Heart left ventricle (tissue), 16 donors: ENCODE measurements at regions not wholly inside any gene's neighbourhood (a gene's known extent, or its start where the extent isn't known, plus 50 kb on each side); places are given as distances from the start of the nearest gene placed in this dataset.

Experiments used
- ATAC-seq, 4 donors: fragments of 200-7000 bp; cut with Tn5 transposase; one replicate each; pipeline ENCODE4 v1.9.1; 2020 to 2022; ENCODE audit warnings: moderate library complexity in 4 of 4, mild to moderate bottlenecking in 3 of 4, moderate number of reproducible peaks in 1 of 4
- DNase-seq, 5 donors: peaks; one replicate each; pipeline ENCODE4 v3.0.0-alpha.2; 2020
- H3K27ac ChIP-seq, 12 donors: fragments of 200-600 bp; sonication (generic) in 4 of 12; one replicate each; pipeline versions ENCODE4 v1.5.0 to v1.8.0; 2016 to 2022; ENCODE audit warnings: mild to moderate bottlenecking in 2 of 12
- H3K27me3 ChIP-seq, 9 donors: fragments of 200-600 bp; sonication (generic) in 2 of 9; one replicate each; pipeline versions ENCODE4 v1.5.1 to v1.8.0; 2016 to 2022; ENCODE audit warnings: mild to moderate bottlenecking in 3 of 9
- H3K36me3 ChIP-seq, 9 donors: fragments of 200-600 bp; sonication (generic) in 2 of 9; one replicate each; pipeline versions ENCODE4 v1.5.0 to v1.8.0; 2018 to 2022; ENCODE audit warnings: mild to moderate bottlenecking in 2 of 9
- H3K4me1 ChIP-seq, 12 donors: fragments of 200-600 bp; sonication (generic) in 4 of 12; one replicate each; pipeline versions ENCODE4 v1.5.0 to v1.8.0; 2016 to 2022; ENCODE audit warnings: mild to moderate bottlenecking in 3 of 12
- H3K4me3 ChIP-seq, 12 donors: fragments of 200-600 bp; sonication (generic) in 4 of 12; one replicate each; pipeline versions ENCODE4 v1.5.0 to v1.8.0; 2017 to 2022; ENCODE audit warnings: mild to moderate bottlenecking in 9 of 12, moderate library complexity in 4 of 12
- H3K9me3 ChIP-seq, 12 donors: fragments of 200-600 bp; sonication (generic) in 4 of 12; one replicate each; pipeline versions ENCODE4 v1.5.0 to v1.8.0; 2016 to 2022; ENCODE audit warnings: mild to moderate bottlenecking in 1 of 12
- POLR2A ChIP-seq, 2 donors: fragments of 450-650 bp; IDR thresholded peaks; one replicate each; pipeline ENCODE4 v1.6.1; 2017; ENCODE audit warnings: antibody characterized with exemption in 2 of 2, mild to moderate bottlenecking in 2 of 2, moderate library complexity in 2 of 2
- WGBS, 4 donors: extraction: QIAGEN DNeasy Blood & Tissue Kit in 2 of 4; methylation state at CpG; one replicate each; pipeline versions ENCODE4 v1.1.5 to v1.1.7; 2013 to 2018; 5-methylcytosine and 5-hydroxymethylcytosine counted together
- intact Hi-C, 10 donors: fragments of 100-400 bp; cut with DNase I; formaldehyde crosslinking; loops; one replicate each; pipeline versions ENCODE4 v1.11.1 to v1.14.2; 2022
- TF ChIP-seq, protein P1 (sequence below), 12 donors: fragments of 200-600 bp; sonication (generic) in 4 of 12; IDR thresholded peaks; one replicate each; pipeline versions ENCODE4 v1.5.0 to v1.8.0; 2018 to 2022; ENCODE audit warnings: antibody characterized with exemption in 12 of 12, mild to moderate bottlenecking in 5 of 12
- donor health status: ischemic (EF 13 %, LVEDD 7.1; RV severe dilation, severe dysfunction).
- donor health status: healthy with polysubstance abuse.
- donor health status: DM: no; HTN: yes; CAD: no.
- donor health status: DM: no; HTN: no; CAD: no.
- donor health status: ischemic (EF 25% LVEDD 6.9; RV normal size, moderate dysfunction).
- donor health status: ischemic (EF 25% LVEDD 5.7; RV mildly dilated, moderate dysfunction).
- donor health status: healthy.
- donor health status: DM: yes; HTN: yes; CAD: no.
- donor health status: ischemic (EF 35%, LVEDD 5.7; RV mildly dilated, moderate dysfunction).
- donor health status: nonischemic (EF 11% LVEDD 7.7; RV severe dilation, severe dysfunction).
- donor health status: DM: yes; HTN: yes; CAD: no.
- donor health status: PGD.
- donor health status: ischemic (EF 29% LVEDD 5.4; RV normal size, mild dysfunction).
- donor health status: nonischemic (EF 23%, LVEDD 6.1; RV moderate dilation, normal function).

DNA sequence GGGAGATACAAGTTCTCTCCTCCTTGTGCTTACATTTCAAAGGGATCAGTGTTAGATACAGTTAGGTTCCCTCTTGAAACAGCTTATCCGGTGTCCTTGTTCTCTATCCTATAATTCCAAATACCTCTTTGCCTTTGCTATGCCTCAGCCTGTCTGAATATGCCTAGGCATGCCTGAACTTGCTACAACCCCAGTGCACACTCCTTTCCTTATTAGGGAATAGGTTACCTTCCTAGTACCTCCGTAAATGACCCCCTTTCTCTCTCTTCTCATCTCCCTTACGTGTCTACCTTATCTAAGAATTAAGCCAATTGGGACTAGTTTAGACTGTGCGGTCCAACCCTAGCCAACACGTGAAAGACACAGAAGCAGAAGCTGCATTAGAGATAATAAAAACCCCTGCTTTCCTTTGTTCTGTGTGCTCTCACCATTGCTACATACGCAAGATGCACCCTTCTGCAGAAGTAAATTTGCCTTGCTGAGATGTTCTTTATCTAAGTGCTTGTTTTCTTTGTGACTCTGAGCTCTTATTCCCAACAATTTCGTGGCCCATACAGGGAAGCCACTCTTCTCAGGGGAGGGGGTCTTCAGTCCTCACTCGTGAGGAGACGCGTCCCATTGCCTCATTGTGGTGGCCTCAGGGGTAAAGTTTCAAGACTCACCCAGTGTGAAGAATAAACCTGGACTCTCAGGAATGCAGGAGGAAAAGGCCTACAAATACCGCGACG lies 802.1 kb downstream of the PLA2G4A start:
- intact Hi-C loops, result no loop called here
- TF ChIP-seq, protein P1, sequence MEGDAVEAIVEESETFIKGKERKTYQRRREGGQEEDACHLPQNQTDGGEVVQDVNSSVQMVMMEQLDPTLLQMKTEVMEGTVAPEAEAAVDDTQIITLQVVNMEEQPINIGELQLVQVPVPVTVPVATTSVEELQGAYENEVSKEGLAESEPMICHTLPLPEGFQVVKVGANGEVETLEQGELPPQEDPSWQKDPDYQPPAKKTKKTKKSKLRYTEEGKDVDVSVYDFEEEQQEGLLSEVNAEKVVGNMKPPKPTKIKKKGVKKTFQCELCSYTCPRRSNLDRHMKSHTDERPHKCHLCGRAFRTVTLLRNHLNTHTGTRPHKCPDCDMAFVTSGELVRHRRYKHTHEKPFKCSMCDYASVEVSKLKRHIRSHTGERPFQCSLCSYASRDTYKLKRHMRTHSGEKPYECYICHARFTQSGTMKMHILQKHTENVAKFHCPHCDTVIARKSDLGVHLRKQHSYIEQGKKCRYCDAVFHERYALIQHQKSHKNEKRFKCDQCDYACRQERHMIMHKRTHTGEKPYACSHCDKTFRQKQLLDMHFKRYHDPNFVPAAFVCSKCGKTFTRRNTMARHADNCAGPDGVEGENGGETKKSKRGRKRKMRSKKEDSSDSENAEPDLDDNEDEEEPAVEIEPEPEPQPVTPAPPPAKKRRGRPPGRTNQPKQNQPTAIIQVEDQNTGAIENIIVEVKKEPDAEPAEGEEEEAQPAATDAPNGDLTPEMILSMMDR (IDR thresholded peaks at IDR 0.05), result no peak
- TF ChIP-seq POLR2A (IDR thresholded peaks at IDR 0.05), result no peak
- no peaks in the 10 kb centered on the region for H3K4me1 ChIP-seq
- no peaks in the 10 kb centered on the region for H3K36me3 ChIP-seq
- H3K9me3 ChIP-seq, result peaks cover 0 to 16% (median 7%) of the 10 kb centered on the region in 12 donors
- H3K27me3 ChIP-seq, result no peaks in the 10 kb centered on the region
- 89 to 91% (median 90%) methylated on average over 13 of the region's 13 CpGs for WGBS, 4 donors
- H3K27ac ChIP-seq, result no peak overlapping the region
- no peak overlapping the region for H3K4me3 ChIP-seq
- ATAC-seq (no peak), DNase-seq (no peak)

DNA sequence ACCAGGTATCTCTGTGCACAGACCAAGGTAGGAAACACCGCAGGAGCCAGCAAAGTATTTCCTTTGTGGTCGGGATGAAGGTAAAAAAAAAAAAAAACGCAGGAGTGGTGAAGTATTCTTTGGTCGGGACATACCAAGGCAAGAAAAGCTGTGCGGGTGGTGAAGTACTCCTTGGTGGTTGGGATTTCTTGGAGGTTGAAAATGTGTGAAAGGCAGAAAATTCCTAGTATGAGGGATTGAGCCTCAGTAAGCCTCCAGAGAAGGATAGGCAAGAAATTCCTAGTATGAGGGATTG lies 802.6 kb downstream of the PLA2G4A start:
- no peak for TF ChIP-seq POLR2A (IDR thresholded peaks at IDR 0.05)
- TF ChIP-seq, protein P1 (IDR thresholded peaks at IDR 0.05), result no peak
- 81 to 90% (median 87%) methylated on average over 5 of the region's 5 CpGs for WGBS, 4 donors
- intact Hi-C loops, result no loop called here
- ATAC-seq (no peak), DNase-seq (no peak)
- H3K27ac ChIP-seq, result no peak overlapping the region
- no peak overlapping the region for H3K4me3 ChIP-seq
- no peaks in the 10 kb centered on the region for H3K27me3 ChIP-seq
- no peaks in the 10 kb centered on the region for H3K4me1 ChIP-seq
- H3K36me3 ChIP-seq, result no peaks in the 10 kb centered on the region
- H3K9me3 ChIP-seq, result peaks cover 0 to 16% (median 7%) of the 10 kb centered on the region in 12 donors

DNA sequence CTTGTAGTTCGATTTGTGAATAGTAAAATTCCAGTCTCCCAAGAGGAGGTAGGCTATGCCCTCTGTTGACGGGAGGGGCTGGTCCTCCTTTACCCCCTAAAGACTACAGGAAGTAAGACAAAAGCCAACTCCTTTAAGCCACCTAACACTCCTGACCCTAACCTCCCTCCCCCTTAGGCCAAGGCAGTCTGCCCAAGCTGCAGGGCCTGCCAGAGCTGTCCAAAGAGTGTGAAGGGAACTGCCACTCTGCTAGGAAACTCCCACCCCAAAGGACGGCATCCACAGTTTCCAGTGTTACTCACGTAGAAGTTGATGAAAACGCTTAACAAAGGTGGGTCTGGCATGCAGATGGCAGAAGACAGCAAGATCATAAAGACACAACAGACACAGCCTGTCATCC lies 803.2 kb downstream of the PLA2G4A start:
- DNase-seq (no peak), ATAC-seq (no peak)
- no peak for TF ChIP-seq POLR2A (IDR thresholded peaks at IDR 0.05)
- TF ChIP-seq, protein P1 (IDR thresholded peaks at IDR 0.05), result no peak
- H3K4me1 ChIP-seq, result no peaks in the 10 kb centered on the region
- H3K4me3 ChIP-seq, result no peak overlapping the region
- intact Hi-C loops, result no loop called here
- H3K27ac ChIP-seq, result no peak overlapping the region
- no peaks in the 10 kb centered on the region for H3K36me3 ChIP-seq
- 55 to 79% (median 77%) methylated on average over 5 of the region's 5 CpGs for WGBS, 4 donors
- H3K9me3 ChIP-seq, result peaks cover 0 to 16% (median 7%) of the 10 kb centered on the region in 12 donors
- no peaks in the 10 kb centered on the region for H3K27me3 ChIP-seq

DNA sequence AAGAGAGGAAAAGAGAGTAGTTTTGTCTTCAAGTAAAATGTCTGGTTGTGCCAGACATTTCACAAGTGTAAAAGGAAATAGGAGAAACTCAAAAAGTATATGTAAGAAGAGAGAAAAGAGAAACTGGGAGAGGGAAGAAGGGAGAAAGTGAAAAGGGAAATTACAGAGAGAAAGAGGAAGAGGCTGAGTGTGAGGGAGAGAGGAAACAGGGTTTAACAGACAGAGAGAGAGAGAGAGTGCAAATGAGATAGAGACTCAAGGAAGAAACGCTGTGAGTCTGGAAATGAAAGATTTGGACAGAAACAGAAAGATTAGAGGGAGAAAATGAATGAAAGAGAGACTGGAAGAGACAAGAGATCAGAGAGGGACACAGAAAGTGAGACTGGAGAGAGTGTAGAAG lies 806.2 kb downstream of the PLA2G4A start:
- intact Hi-C loops, result no loop called here
- H3K27me3 ChIP-seq, result no peaks in the 10 kb centered on the region
- no peak overlapping the region for H3K4me3 ChIP-seq
- ATAC-seq (no peak), DNase-seq (no peak)
- TF ChIP-seq, protein P1 (IDR thresholded peaks at IDR 0.05), result no peak
- TF ChIP-seq POLR2A (IDR thresholded peaks at IDR 0.05), result no peak
- peaks cover 0 to 16% (median 7%) of the 10 kb centered on the region in 12 donors for H3K9me3 ChIP-seq
- no peak overlapping the region for H3K27ac ChIP-seq
- 44 to 57% (median 48%) methylated on average over 1 of the region's 1 CpG for WGBS, 4 donors
- no peaks in the 10 kb centered on the region for H3K4me1 ChIP-seq
- H3K36me3 ChIP-seq, result no peaks in the 10 kb centered on the region
